Bronchial epithelial cell (primary cell): ENCODE measurements at regions not wholly inside any gene's neighbourhood (a gene's known extent, or its start where the extent isn't known, plus 50 kb on each side); places are given as distances from the start of the nearest gene placed in this dataset.

ENCODE experiments used
- DNase-seq: peaks from one replicate; pipeline ENCODE4 v3.0.0-alpha.2; 2010; ENCODE audit warnings: low read depth
- FAIRE-seq: peaks from 2 replicates; lab custom pipeline; 2011; peaks lifted over from hg19 to GRCh38; lab: Jason Lieb, UNC
- H3K27me3 ChIP-seq: 2 replicates; pipeline ENCODE4 v1.5.1; 2011; ENCODE audit warnings: low read length; ENCODE audit not compliant: control insufficient read depth, insufficient read depth
- H3K36me3 ChIP-seq: 2 replicates; pipeline ENCODE4 v1.5.1; 2011; ENCODE audit warnings: low read length; ENCODE audit not compliant: control insufficient read depth, insufficient read depth
- H3K4me3 ChIP-seq: 2 replicates; pipeline ENCODE4 v1.5.1; 2011; ENCODE audit warnings: mild to moderate bottlenecking, low read depth, low read length, control low read depth
- TF ChIP-seq, protein P1 (sequence below): IDR thresholded peaks from 2 replicates; pipeline ENCODE4 v1.5.1; 2011; ENCODE audit warnings: mild to moderate bottlenecking, moderate library complexity, low read length, control low read depth, inconsistent platforms; ENCODE audit not compliant: insufficient read depth, severe bottlenecking

DNA sequence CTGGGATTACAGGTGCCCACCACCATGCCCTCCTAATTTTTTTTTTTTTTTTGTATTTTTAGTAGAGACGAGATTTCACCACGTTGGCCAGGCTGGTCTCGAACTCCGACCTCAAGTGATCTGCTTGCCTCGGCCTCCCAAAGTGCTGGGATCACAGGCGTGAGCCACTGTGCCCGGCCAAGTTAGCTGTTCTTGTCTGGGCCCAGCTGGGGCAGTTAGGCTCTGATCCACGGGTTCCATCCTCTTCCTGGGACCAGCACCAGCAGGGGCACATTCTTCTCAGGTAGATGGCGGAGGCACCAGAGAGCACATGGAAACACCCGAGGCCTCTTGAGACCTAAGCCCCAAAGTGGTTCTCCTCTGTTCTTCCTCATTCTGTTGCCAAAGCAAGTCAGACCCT is 281.6 kb downstream of the PBX3 start:
- H3K27me3 ChIP-seq: no peaks in the 10 kb centered on the region
- no peak overlapping the region for H3K4me3 ChIP-seq
- H3K36me3 ChIP-seq: no peaks in the 10 kb centered on the region
- no peak for FAIRE-seq
- TF ChIP-seq, protein P1, sequence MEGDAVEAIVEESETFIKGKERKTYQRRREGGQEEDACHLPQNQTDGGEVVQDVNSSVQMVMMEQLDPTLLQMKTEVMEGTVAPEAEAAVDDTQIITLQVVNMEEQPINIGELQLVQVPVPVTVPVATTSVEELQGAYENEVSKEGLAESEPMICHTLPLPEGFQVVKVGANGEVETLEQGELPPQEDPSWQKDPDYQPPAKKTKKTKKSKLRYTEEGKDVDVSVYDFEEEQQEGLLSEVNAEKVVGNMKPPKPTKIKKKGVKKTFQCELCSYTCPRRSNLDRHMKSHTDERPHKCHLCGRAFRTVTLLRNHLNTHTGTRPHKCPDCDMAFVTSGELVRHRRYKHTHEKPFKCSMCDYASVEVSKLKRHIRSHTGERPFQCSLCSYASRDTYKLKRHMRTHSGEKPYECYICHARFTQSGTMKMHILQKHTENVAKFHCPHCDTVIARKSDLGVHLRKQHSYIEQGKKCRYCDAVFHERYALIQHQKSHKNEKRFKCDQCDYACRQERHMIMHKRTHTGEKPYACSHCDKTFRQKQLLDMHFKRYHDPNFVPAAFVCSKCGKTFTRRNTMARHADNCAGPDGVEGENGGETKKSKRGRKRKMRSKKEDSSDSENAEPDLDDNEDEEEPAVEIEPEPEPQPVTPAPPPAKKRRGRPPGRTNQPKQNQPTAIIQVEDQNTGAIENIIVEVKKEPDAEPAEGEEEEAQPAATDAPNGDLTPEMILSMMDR: no peak
- no peak for DNase-seq

DNA sequence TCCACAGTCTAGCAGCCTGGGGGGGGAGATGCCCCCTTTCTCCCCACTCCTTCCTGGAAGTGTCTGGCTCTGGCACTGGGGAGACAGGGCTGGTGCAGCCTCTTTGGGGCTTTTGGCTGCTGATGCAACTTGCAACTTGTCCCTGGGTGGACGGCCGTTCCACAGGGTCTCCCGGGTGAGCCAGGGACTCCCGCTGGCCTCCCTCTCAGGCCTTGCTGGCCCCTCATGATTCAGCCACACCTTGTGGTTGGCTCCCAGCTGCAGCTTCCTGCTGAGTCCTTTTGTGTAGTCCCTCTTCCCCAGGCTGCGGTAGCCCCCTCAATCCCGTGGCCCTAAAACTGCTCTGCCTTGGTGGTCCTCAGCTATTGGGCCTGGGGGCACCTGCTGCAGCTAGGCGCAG is 283.5 kb downstream of the PBX3 start:
- H3K36me3 ChIP-seq: no peaks in the 10 kb centered on the region
- no peak overlapping the region for H3K4me3 ChIP-seq
- no peak for FAIRE-seq
- no peak for DNase-seq
- TF ChIP-seq, protein P1: no peak
- no peaks in the 10 kb centered on the region for H3K27me3 ChIP-seq

DNA sequence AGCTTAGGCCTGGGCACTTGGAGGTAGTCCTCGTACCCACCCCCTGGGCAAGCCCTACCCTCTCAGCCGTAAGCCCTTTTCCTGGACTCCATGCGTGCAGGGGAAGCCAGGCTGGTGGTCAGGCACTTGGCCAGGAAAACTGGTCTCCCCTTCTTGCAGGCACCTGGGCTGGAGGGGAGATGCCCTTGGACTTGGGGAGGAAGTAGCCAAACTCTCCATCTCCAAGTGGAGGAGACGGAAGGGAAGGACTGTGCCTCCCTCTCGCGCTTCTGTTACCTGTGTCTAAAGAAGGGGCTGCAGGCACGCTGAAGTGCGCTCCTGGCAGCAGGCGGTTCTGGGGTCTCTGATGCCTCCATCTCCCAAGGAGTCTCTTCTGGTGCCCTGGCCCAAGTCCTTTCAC is 283.9 kb downstream of the PBX3 start:
- no peak for DNase-seq
- no peak overlapping the region for H3K4me3 ChIP-seq
- H3K27me3 ChIP-seq: no peaks in the 10 kb centered on the region
- TF ChIP-seq, protein P1: no peak
- no peak for FAIRE-seq
- H3K36me3 ChIP-seq: no peaks in the 10 kb centered on the region

DNA sequence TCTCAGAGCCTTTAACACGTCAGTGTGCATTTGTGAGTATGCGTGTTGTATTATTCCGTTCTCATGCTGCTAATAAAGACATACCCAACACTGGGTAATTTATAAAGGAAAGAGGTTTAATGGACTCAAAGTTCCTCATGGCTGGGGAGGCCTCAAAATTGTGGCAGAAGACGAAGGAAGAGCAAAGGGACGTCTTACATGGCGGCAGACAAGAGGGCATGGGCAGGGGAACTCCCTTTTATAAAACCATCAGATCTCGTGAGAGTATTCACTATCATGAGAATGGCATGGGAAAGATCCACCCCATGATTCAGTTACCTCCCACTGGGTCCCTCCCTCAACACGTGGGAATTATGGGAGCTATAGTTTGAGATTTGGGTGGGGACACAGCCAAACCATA is 285.0 kb downstream of the PBX3 start:
- TF ChIP-seq, protein P1: no peak
- FAIRE-seq: no peak
- no peak overlapping the region for H3K4me3 ChIP-seq

DNA sequence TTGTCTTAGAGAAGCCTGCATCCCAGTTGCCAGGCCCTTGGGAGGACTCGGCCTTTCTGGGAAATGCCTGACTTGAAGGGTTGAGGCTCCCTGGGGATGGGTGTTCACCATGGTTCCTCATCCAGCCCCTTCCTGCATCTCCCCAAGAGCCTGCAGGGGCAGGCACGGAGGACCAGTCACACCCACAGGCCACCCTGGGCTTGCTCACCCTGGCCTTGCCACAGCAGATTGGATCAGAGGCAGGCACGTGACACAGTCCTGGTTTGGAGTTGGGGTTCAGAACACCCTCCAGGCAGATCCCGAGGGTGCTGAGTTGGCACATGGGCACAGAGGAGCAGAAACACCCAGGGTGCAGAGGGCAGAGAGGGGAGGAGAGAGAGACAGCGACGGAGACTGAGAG is 286.1 kb downstream of the PBX3 start:
- TF ChIP-seq, protein P1: no peak
- Histone ChIP-seq H3K27me3 (no peaks in the 10 kb centered on the region), H3K4me3 (no peak overlapping the region), H3K36me3 (no peaks in the 10 kb centered on the region)
- DNase-seq (no peak), FAIRE-seq (no peak)

More for the DNA sequence above, 285.0 kb downstream of the PBX3 start:
- DNase-seq: no peak
- H3K27me3 ChIP-seq: no peaks in the 10 kb centered on the region
- H3K36me3 ChIP-seq: no peaks in the 10 kb centered on the region

DNA sequence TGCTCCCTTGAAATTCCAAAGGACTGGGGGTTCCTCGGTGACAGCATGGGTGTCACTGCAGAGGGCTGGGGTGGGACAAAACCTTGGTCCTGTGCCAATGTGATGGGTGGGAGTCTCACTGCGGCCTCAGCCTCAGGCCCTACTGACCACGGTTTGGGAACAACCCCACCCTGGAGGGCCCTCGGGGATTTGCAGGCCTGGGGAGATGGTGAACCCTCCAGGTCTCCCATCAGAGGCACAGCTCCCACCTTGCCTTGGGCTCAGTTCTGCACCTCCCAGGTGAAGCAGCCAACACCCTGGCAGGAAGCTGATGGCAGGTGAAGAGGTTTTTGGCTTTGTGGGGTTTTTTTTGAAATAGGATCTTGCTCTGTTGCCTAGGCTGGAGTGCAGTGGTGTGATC is 286.8 kb downstream of the PBX3 start:
- DNase-seq (no peak), FAIRE-seq (no peak)
- H3K27me3 ChIP-seq: no peaks in the 10 kb centered on the region
- H3K36me3 ChIP-seq: no peaks in the 10 kb centered on the region
- no peak overlapping the region for H3K4me3 ChIP-seq
- TF ChIP-seq, protein P1: no peak
